ENCODE measurements at regions not wholly inside any gene's neighbourhood (a gene's known extent, or its start where the extent isn't known, plus 50 kb on each side); places are given as distances from the start of the nearest gene placed in this dataset.

GRCh38 chr5:125129151-125129806, 382.8 kb upstream of the ZNF608 start:
- no peak for TF ChIP-seq POLR2A (IDR thresholded peaks at IDR 0.05)
- TF ChIP-seq, protein P1, sequence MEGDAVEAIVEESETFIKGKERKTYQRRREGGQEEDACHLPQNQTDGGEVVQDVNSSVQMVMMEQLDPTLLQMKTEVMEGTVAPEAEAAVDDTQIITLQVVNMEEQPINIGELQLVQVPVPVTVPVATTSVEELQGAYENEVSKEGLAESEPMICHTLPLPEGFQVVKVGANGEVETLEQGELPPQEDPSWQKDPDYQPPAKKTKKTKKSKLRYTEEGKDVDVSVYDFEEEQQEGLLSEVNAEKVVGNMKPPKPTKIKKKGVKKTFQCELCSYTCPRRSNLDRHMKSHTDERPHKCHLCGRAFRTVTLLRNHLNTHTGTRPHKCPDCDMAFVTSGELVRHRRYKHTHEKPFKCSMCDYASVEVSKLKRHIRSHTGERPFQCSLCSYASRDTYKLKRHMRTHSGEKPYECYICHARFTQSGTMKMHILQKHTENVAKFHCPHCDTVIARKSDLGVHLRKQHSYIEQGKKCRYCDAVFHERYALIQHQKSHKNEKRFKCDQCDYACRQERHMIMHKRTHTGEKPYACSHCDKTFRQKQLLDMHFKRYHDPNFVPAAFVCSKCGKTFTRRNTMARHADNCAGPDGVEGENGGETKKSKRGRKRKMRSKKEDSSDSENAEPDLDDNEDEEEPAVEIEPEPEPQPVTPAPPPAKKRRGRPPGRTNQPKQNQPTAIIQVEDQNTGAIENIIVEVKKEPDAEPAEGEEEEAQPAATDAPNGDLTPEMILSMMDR (IDR thresholded peaks at IDR 0.05 in 4 of 5, conservative IDR thresholded peaks at IDR 0.05 in 1 of 5), result no peak

DNA sequence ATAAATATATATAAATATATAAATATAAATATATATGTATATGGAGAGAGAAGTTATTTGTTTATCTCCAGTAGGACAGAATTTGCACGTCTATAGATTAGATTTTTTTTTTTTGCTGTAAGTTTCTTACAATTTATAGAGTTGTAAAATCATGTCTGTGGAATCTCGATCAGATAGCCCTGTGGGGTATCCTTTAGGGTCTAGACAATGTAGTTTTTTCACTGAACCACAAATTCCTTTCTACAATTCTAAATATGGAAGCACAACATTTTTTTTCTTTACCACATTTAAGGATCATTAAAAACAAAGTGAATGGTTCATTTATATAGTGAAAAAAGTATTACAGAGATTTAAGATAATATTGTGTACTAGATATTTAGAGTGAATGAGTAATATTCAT, 384.2 kb upstream of the ZNF608 start:
- Histone ChIP-seq H3K4me3 (no peak overlapping the region), H3K36me3 (no peaks in the 10 kb centered on the region), H3K4me1 (no peaks in the 10 kb centered on the region), H3K9me3 (no peaks in the 10 kb centered on the region), H3K27ac (no peak overlapping the region), H3K27me3 (no peaks in the 10 kb centered on the region)
- ATAC-seq, result no peak
- intact Hi-C loops (cut with DNase I; ENCODE audit: low total_unique reads) (no loop called here), in situ Hi-C loops (cut with MboI; ENCODE audit: low sequenced_read_pairs in 4 of 4) (no loop called here)
- TF ChIP-seq, protein P1 (IDR thresholded peaks at IDR 0.05 in 4 of 5, conservative IDR thresholded peaks at IDR 0.05 in 1 of 5), result no peak
- TF ChIP-seq POLR2A (IDR thresholded peaks at IDR 0.05), result no peak
- no peak for DNase-seq

More at GRCh38 chr5:125129151-125129806, 382.8 kb upstream of the ZNF608 start:
- intact Hi-C loops (cut with DNase I; ENCODE audit: low total_unique reads), result no loop called here
- in situ Hi-C loops (cut with MboI; ENCODE audit: low sequenced_read_pairs in 4 of 4), result no loop called here
- Histone ChIP-seq H3K36me3 (no peaks in the 10 kb centered on the region), H3K4me3 (no peak overlapping the region), H3K27ac (no peak overlapping the region), H3K4me1 (no peaks in the 10 kb centered on the region), H3K9me3 (no peaks in the 10 kb centered on the region), H3K27me3 (no peaks in the 10 kb centered on the region)
- DNase-seq, result no peak
- ATAC-seq, result no peak

DNA sequence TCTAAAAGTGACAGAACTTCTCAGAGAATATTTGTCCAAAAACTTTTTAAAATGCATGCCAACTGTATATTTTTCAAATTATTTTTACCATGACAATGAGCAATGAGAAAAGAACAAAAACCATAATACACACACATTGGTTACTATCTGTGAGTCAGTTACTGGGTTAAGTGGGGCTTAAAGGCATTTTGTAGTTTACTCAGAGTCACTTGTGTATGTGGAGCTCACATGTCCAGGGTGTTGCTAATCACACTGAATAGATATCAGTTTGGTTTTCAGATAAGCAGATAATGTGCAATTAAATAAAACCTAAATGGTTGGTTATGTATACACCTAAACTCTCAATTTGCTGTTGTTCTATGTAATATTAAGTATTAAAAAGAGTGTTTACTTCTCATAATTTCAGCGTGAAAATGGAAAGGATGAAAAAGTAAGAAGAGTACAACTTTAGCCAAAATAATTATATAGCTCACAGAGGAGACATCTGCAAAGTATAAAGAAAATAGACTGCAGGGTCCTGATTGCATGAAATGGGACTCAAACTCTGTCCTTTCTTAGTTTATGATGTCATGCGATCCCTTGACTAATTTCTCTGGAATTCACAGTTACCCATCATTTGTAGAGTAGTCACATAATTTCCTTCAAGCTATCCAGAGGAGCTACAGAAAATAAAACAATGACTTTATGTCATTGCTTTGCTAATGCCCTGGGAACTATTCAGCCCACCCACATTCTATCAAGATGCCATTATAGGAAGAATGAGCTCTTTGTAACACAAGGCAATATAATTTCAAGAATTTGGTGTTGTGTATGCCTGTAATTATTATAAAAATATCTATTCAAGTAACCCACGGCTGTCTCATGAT, 388.0 kb upstream of the ZNF608 start:
- Histone ChIP-seq H3K4me1 (no peaks in the 10 kb centered on the region), H3K4me3 (no peak overlapping the region), H3K36me3 (no peaks in the 10 kb centered on the region), H3K27ac (no peak overlapping the region), H3K27me3 (no peaks in the 10 kb centered on the region), H3K9me3 (no peaks in the 10 kb centered on the region)
- in situ Hi-C loops (cut with MboI; ENCODE audit: low sequenced_read_pairs in 4 of 4), result no loop called here
- DNase-seq (no peak), ATAC-seq (no peak)
- TF ChIP-seq, protein P1 (IDR thresholded peaks at IDR 0.05 in 4 of 5, conservative IDR thresholded peaks at IDR 0.05 in 1 of 5), result no peak
- no peak for TF ChIP-seq POLR2A (IDR thresholded peaks at IDR 0.05)
- intact Hi-C loops (cut with DNase I; ENCODE audit: low total_unique reads), result no loop called here

DNA sequence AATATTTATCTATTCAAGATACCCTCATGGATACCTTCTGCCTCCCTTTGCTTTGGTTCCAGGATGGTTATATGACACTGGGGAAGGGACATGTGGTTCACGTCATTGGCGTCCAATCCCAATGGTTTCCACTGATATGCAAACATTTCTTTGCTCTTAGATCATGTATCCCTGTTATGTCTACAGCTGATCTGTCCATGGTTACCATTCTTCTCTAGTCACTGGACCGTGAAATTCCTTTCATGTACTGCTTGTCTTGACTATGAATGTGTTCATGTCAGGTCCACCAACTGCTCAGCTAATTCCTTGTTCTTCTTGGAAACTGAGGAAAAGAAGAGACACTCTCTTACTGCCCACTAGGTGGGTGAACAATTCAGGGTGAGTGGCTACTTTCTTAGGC, 391.1 kb upstream of the ZNF608 start:
- no peak for ATAC-seq
- in situ Hi-C loops (cut with MboI; ENCODE audit: low sequenced_read_pairs in 4 of 4) (no loop called here), intact Hi-C loops (cut with DNase I; ENCODE audit: low total_unique reads) (no loop called here)
- TF ChIP-seq, protein P1 (IDR thresholded peaks at IDR 0.05 in 4 of 5, conservative IDR thresholded peaks at IDR 0.05 in 1 of 5), result no peak
- no peak for TF ChIP-seq POLR2A (IDR thresholded peaks at IDR 0.05)
- Histone ChIP-seq H3K4me3 (no peak overlapping the region), H3K27ac (no peak overlapping the region), H3K9me3 (no peaks in the 10 kb centered on the region), H3K36me3 (no peaks in the 10 kb centered on the region), H3K4me1 (peaks cover 0 to 7% of the 10 kb centered on the region in 2 donors), H3K27me3 (no peaks in the 10 kb centered on the region)
- DNase-seq, result no peak

Measured in gastrocnemius medialis (tissue), 4 donors.